ENCODE measurements at regions not wholly inside any gene's neighbourhood (a gene's known extent, or its start where the extent isn't known, plus 50 kb on each side); places are given as distances from the start of the nearest gene placed in this dataset.

DNA sequence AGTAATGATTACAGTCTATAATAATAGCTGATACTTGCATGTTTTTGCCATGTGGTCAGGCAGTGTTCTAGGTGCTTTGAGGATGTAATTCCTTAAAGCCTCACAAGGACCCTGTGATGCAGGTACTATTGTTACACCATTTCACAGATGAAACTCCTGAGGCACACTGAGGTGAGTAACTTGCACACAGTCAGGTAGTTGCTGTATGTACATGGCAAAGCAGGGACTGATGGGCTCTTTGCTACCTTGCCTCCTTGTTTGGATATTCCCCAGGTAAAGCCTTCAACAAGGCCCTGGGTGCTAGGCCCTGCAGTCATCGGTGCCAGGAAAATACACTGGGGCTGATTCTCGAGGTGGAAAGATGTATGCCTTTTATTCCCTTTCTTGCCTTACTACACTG is 317.5 kb downstream of the CXCL12 start:
- Histone ChIP-seq H3K4me1 (replicated peaks; ENCODE audit: insufficient read depth) (no peaks in the 10 kb centered on the region), H3K4me3 (no peak overlapping the region), H3K9me3 (ENCODE audit: insufficient read depth, low read depth) (no peaks in the 10 kb centered on the region), H3K79me2 (ENCODE audit: low read depth) (no peaks in the 10 kb centered on the region), H2AFZ (no peak overlapping the region), H3K4me2 (no peak overlapping the region), H3F3A (ENCODE audit: insufficient read depth, low read depth) (no peaks in the 10 kb centered on the region), H3K9me2 (ENCODE audit: insufficient read depth) (no peaks in the 10 kb centered on the region), H3K36me3 (ENCODE audit: low read depth) (no peaks in the 10 kb centered on the region), H3K27me3 (ENCODE audit: insufficient read depth, low read depth) (peaks cover 17% of the 10 kb centered on the region; the same call in 1 of the 2 replicates), H4K20me1 (ENCODE audit: insufficient read depth) (no peaks in the 10 kb centered on the region), H3K27ac (no peak overlapping the region)
- ChIA-PET POLR2A (ENCODE audit: unreplicated experiment) (no interaction called here), CTCF (no interaction called here)
- intact Hi-C loops (cut with micrococcal nuclease; ENCODE audit: unreplicated experiment), result no loop called here
- TF ChIP-seq, protein P1, sequence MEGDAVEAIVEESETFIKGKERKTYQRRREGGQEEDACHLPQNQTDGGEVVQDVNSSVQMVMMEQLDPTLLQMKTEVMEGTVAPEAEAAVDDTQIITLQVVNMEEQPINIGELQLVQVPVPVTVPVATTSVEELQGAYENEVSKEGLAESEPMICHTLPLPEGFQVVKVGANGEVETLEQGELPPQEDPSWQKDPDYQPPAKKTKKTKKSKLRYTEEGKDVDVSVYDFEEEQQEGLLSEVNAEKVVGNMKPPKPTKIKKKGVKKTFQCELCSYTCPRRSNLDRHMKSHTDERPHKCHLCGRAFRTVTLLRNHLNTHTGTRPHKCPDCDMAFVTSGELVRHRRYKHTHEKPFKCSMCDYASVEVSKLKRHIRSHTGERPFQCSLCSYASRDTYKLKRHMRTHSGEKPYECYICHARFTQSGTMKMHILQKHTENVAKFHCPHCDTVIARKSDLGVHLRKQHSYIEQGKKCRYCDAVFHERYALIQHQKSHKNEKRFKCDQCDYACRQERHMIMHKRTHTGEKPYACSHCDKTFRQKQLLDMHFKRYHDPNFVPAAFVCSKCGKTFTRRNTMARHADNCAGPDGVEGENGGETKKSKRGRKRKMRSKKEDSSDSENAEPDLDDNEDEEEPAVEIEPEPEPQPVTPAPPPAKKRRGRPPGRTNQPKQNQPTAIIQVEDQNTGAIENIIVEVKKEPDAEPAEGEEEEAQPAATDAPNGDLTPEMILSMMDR (conservative IDR thresholded peaks at IDR 0.05), result no peak
- no peak for TF ChIP-seq EZH2 (IDR thresholded peaks at IDR 0.05; ENCODE audit: low read depth)
- BruUV-seq (replicated peaks), result no TSS peak
- no peak for DNase-seq

DNA sequence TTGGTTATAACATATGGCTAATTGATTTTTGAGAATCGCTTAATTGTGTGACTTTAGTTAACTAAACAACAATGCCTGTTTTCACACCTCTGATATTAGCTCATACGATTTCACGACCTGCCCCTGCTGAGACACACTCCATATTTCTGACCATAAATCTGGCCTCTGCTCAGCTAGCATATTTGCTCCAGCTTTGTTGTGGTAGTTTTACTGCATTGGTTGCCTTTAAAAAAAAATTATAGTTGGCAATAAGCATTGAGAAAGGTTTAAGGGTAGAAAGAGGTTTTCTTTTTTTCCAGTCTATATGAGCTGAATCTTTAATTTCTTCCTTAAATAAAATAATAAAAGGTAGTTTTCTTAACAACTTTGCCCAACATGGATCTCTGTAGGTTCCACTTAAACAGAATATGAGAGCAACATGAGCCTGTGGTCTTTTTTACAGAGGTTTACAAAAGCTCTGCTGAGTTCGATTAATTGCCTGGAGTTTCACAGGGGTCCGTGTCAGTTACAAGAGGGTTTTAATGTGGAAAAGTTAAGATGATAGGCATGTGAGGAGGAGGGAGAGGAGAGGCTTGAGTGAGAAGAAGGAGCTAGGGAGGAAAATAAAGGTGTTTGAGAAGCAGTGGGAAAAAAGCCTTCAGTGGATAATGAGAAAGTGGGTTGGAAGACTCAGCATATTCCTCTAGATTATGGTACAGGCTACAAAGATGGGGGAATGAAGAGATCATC is 318.2 kb downstream of the CXCL12 start:
- no peaks in the 10 kb centered on the region for H3F3A ChIP-seq (ENCODE audit: insufficient read depth, low read depth)
- H3K4me1 ChIP-seq (replicated peaks; ENCODE audit: insufficient read depth), result no peaks in the 10 kb centered on the region
- no peak for DNase-seq
- H3K36me3 ChIP-seq (ENCODE audit: low read depth), result no peaks in the 10 kb centered on the region
- H3K9me2 ChIP-seq (ENCODE audit: insufficient read depth), result no peaks in the 10 kb centered on the region
- no peak overlapping the region for H3K27ac ChIP-seq
- TF ChIP-seq, protein P1 (conservative IDR thresholded peaks at IDR 0.05), result no peak
- no peak for TF ChIP-seq EZH2 (IDR thresholded peaks at IDR 0.05; ENCODE audit: low read depth)
- POLR2A ChIA-PET (ENCODE audit: unreplicated experiment), result no interaction called here
- no peak overlapping the region for H3K4me2 ChIP-seq
- H3K79me2 ChIP-seq (ENCODE audit: low read depth), result no peaks in the 10 kb centered on the region
- no TSS peak for BruUV-seq (replicated peaks)
- no peaks in the 10 kb centered on the region for H3K9me3 ChIP-seq (ENCODE audit: insufficient read depth, low read depth)
- no peaks in the 10 kb centered on the region for H4K20me1 ChIP-seq (ENCODE audit: insufficient read depth)
- intact Hi-C loops (cut with micrococcal nuclease; ENCODE audit: unreplicated experiment), result no loop called here
- no peak overlapping the region for H3K4me3 ChIP-seq
- CTCF ChIA-PET, result no interaction called here
- H3K27me3 ChIP-seq (ENCODE audit: insufficient read depth, low read depth), result peaks cover 17% of the 10 kb centered on the region; the same call in 1 of the 2 replicates
- H2AFZ ChIP-seq, result no peak overlapping the region

DNA sequence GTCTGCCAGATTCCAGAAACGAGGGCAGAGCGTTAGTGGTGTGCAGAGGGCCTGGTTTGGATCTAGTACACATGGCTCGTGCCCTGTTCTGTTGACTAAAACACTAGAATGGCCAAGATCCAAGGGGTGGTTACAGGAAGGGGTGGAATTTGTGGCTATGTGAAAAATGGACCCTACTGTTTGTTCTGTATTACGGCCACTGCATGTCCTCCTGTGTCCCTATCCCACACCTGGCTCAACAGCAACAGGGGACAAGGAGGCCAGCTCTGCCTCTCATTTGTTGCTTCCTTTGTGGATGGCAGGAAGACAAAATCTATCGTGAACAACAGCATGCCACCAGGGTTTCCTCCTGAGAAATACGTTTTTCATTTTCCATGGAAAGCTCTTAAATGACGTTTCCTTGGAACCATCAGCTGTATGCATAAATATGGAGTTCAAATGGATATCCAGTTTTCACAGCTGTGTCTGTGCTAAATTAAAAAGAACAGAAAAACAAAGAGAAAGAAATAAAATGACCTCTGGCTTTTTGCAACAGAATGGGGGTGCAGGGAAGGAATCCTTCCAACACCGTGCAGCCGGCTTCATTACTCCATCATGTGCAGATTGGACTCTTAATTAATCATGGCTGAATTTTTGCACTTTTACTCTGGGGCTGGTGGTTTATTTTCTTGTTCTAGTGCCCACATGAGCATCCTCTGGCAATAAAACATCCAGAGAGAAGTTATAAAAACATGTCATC is 318.9 kb downstream of the CXCL12 start:
- ChIA-PET POLR2A (ENCODE audit: unreplicated experiment) (no interaction called here), CTCF (no interaction called here)
- H3K9me2 ChIP-seq (ENCODE audit: insufficient read depth), result no peaks in the 10 kb centered on the region
- no peaks in the 10 kb centered on the region for H3K79me2 ChIP-seq (ENCODE audit: low read depth)
- H3K27me3 ChIP-seq (ENCODE audit: insufficient read depth, low read depth), result peaks cover 17% of the 10 kb centered on the region; the same call in 1 of the 2 replicates
- no TSS peak for BruUV-seq (replicated peaks)
- no peaks in the 10 kb centered on the region for H3K4me1 ChIP-seq (replicated peaks; ENCODE audit: insufficient read depth)
- intact Hi-C loops (cut with micrococcal nuclease; ENCODE audit: unreplicated experiment), result no loop called here
- no peaks in the 10 kb centered on the region for H4K20me1 ChIP-seq (ENCODE audit: insufficient read depth)
- H2AFZ ChIP-seq, result no peak overlapping the region
- TF ChIP-seq, protein P1 (conservative IDR thresholded peaks at IDR 0.05), result no peak
- no peak for TF ChIP-seq EZH2 (IDR thresholded peaks at IDR 0.05; ENCODE audit: low read depth)
- H3K27ac ChIP-seq, result no peak overlapping the region
- H3K9me3 ChIP-seq (ENCODE audit: insufficient read depth, low read depth), result no peaks in the 10 kb centered on the region
- no peak overlapping the region for H3K4me2 ChIP-seq
- no peak for DNase-seq
- H3F3A ChIP-seq (ENCODE audit: insufficient read depth, low read depth), result no peaks in the 10 kb centered on the region
- H3K36me3 ChIP-seq (ENCODE audit: low read depth), result no peaks in the 10 kb centered on the region
- H3K4me3 ChIP-seq, result no peak overlapping the region

Data from PC-9 (cell line).